Common myeloid progenitor, CD34-positive (primary cell): ENCODE measurements at regions not wholly inside any gene's neighbourhood (a gene's known extent, or its start where the extent isn't known, plus 50 kb on each side); places are given as distances from the start of the nearest gene placed in this dataset.

Experiments
- CTCF ChIA-PET: fragments of 350-600 bp; sonication (Branson Sonifier 250); formaldehyde crosslinking; loops from one replicate; lab custom pipeline; 2021; ENCODE audit warnings: antibody characterized with exemption; lab: Charles Lee
- POLR2A ChIA-PET: fragments of 350-600 bp; sonication (Branson Sonifier 250); formaldehyde crosslinking; loops from one replicate; lab custom pipeline; 2021; ENCODE audit warnings: antibody characterized with exemption; lab: Charles Lee
- DNase-seq, 3 donors: peaks; one replicate each; pipeline versions ENCODE4 v3.0.0 to v3.0.0-alpha.2; 2013
- H3K27ac ChIP-seq, 2 experiments: 1 replicate in 1 of 2; 2 replicates in 1 of 2; pipeline ENCODE4 v1.7.0; 2013; ENCODE audit warnings: inconsistent platforms in 2 of 2, low read length in 2 of 2, mild to moderate bottlenecking in 2 of 2, low read depth in 1 of 2, moderate library complexity in 1 of 2; ENCODE audit not compliant: severe bottlenecking in 2 of 2, insufficient read depth in 1 of 2, poor library complexity in 1 of 2
- H3K27me3 ChIP-seq, 5 experiments: replicated peaks in 2 of 5; 1 replicate in 3 of 5; 2 replicates in 2 of 5; pipeline versions ENCODE4 v1.6.1 to v1.7.0; 2013; ENCODE audit warnings: low read length in 4 of 5, mild to moderate bottlenecking in 2 of 5, moderate library complexity in 2 of 5, inconsistent platforms in 1 of 5; ENCODE audit not compliant: insufficient read depth in 5 of 5, control insufficient read depth in 4 of 5
- H3K36me3 ChIP-seq, 4 experiments: 1 replicate in 2 of 4; 2 replicates in 2 of 4; pipeline versions ENCODE4 v1.6.1 to v1.7.0; 2013; ENCODE audit warnings: low read length in 3 of 4, control low read depth in 1 of 4, mild to moderate bottlenecking in 1 of 4; ENCODE audit not compliant: control insufficient read depth in 4 of 4, insufficient read depth in 4 of 4
- H3K4me1 ChIP-seq, 4 experiments: 1 replicate in 3 of 4; 2 replicates in 1 of 4; pipeline versions ENCODE4 v1.6.1 to v1.7.1; 2013; ENCODE audit warnings: low read length in 3 of 4, mild to moderate bottlenecking in 3 of 4, control low read depth in 1 of 4, inconsistent platforms in 1 of 4, moderate library complexity in 1 of 4; ENCODE audit not compliant: control insufficient read depth in 4 of 4, insufficient read depth in 4 of 4; ENCODE audit errors: control extremely low read depth in 1 of 4
- H3K4me3 ChIP-seq, 7 experiments: 1 replicate in 4 of 7; 2 replicates in 3 of 7; pipeline versions ENCODE4 v1.5.1 to v1.7.0; 2013; ENCODE audit warnings: mild to moderate bottlenecking in 7 of 7, low read length in 6 of 7, moderate library complexity in 6 of 7, inconsistent platforms in 2 of 7, low read depth in 2 of 7, control low read depth in 1 of 7; ENCODE audit not compliant: insufficient read depth in 4 of 7, control insufficient read depth in 1 of 7; ENCODE audit errors: extremely low read depth in 1 of 7
- H3K9me3 ChIP-seq, 5 experiments: 1 replicate in 4 of 5; 2 replicates in 1 of 5; pipeline versions ENCODE4 v1.6.1 to v1.7.1; 2013; ENCODE audit warnings: low read length in 4 of 5, mild to moderate bottlenecking in 2 of 5, inconsistent platforms in 1 of 5, low read depth in 1 of 5, moderate library complexity in 1 of 5; ENCODE audit not compliant: control insufficient read depth in 4 of 5, insufficient read depth in 2 of 5; ENCODE audit errors: control extremely low read depth in 1 of 5
- WGBS: methylation state at CpG from one replicate; pipeline ENCODE4 v1.1.5; 2013; ENCODE audit not compliant: insufficient coverage; 5-methylcytosine and 5-hydroxymethylcytosine counted together

DNA sequence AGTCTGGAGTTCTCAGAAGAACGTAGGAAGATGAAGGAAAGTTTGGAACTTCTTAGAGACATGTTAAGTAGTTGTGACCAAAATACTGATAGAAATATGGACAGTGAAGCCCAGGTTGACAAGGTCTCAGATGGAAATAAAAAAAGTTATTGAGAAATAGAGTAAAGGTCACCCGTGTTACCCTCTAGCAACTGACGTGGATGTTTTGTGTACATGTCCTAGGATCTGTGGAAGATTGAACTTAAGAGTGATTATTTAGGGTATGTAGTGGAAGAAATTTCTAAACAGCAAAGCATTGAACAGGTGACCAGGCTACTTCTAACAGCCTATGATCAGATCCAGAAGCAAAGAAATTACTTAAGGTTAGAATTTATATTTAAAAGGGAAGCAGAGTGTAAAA, 1020.4 kb downstream of the FSTL5 start:
- H3K4me1 ChIP-seq, result no peaks in the 10 kb centered on the region
- DNase-seq, result no peak

DNA sequence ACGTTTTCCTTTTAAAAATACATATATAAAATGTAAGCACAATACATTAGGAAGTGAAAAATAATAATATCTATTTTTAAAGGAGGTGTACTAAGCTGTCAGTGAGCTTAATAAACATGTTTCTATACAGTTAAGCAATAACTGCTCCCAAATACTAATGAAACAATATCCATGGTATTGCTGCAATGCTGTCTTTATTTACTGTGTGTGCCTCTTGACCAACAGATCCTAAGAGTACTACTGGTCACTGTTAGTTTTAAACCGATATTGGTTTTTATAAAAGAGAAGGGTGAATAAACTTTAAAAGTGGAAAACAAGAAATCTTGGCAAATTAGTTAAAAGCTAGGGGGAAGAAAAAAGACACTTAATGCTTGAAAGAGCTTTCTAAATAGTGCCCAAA, 1029.0 kb downstream of the FSTL5 start:
- no peak for DNase-seq
- Histone ChIP-seq H3K27me3 (no peaks in the 10 kb centered on the region), H3K4me3 (no peak overlapping the region), H3K27ac (no peak overlapping the region), H3K36me3 (no peaks in the 10 kb centered on the region), H3K4me1 (no peaks in the 10 kb centered on the region), H3K9me3 (peaks cover 0 to 5% (median 0%) of the 10 kb centered on the region in 5 experiments)
- ChIA-PET CTCF (no interaction called here), POLR2A (no interaction called here)
- WGBS, result 100% methylated on average over 1 of the region's 2 CpGs

More for the DNA sequence above, 1020.4 kb downstream of the FSTL5 start:
- CTCF ChIA-PET, result no interaction called here
- no peak overlapping the region for H3K27ac ChIP-seq
- POLR2A ChIA-PET, result no interaction called here
- H3K9me3 ChIP-seq, result no peaks in the 10 kb centered on the region
- H3K27me3 ChIP-seq, result no peaks in the 10 kb centered on the region
- 88% methylated on average over 3 of the region's 3 CpGs for WGBS
- no peaks in the 10 kb centered on the region for H3K36me3 ChIP-seq
- no peak overlapping the region for H3K4me3 ChIP-seq

DNA sequence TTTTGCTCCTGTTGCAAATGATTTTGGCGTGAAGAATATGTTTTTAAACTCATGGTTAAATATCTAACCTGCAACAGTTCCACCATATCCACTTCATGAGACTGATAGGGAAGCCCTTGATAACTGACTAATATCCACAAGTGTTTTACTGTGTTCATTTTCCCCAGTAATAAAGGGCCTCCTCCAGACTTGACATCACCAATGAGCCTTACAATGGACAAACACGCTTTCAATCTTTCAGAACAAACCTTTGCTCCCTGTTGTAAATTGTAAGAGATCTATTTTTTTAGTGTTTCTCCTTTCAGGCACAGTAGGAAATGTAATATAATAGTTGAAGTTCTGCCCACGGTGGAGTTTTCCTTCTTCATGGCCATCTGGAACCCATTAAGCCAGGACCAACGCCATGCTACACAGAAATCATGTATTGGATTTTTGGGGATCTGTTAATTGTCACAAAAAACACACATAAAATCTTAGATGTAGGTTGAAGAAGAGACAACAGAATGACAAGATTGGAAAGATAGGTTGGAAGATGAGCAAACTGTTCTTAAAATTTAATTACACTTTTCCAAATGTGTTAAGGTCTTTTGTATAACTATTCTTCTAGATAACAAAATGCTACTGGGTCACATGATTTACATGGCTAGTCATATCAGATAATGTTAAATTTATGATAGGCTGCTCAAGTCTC, 1030.1 kb downstream of the FSTL5 start:
- ChIA-PET POLR2A (no interaction called here), CTCF (no interaction called here)
- no peak overlapping the region for H3K4me3 ChIP-seq
- no peak overlapping the region for H3K27ac ChIP-seq
- no peak for DNase-seq
- no peaks in the 10 kb centered on the region for H3K27me3 ChIP-seq
- H3K4me1 ChIP-seq, result no peaks in the 10 kb centered on the region
- H3K9me3 ChIP-seq, result peaks cover 0 to 5% (median 0%) of the 10 kb centered on the region in 5 experiments
- WGBS, result 100% methylated on average over 1 of the region's 4 CpGs
- H3K36me3 ChIP-seq, result no peaks in the 10 kb centered on the region

DNA sequence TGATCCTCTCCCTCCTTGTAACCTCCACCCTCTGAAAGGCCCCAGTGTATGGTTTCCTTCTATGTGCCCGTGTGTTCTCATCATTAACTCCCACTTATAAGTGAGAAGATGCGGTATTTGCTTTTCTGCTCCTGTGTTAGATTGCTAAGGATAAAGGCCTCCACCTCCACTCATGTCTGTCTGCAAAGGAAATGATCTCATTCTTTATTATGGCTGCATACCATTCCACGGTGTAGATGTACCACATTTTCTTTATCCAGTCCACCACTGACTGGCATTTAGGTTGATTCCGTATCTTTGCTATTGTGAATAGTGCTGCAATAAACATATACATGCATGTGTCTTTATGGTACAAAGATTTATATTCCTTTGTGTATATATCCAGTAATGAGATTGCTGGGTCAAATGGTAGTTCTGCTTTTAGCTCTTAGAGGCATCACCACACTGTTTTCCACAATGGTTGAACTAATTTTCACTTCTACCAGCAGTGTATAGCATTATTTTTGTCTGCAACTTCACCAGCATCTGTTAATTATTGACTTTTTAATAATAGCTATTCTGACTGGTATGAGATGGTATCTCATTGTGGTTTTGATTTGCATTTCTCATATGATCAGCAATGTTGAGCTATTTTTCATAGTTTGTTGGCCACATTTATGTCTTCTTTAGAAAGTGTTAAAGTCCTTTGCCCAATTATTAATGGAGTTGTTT, 1030.9 kb downstream of the FSTL5 start:
- Histone ChIP-seq H3K4me1 (no peaks in the 10 kb centered on the region), H3K27ac (no peak overlapping the region), H3K27me3 (no peaks in the 10 kb centered on the region), H3K4me3 (no peak overlapping the region), H3K9me3 (peaks cover 0 to 5% (median 0%) of the 10 kb centered on the region in 5 experiments), H3K36me3 (no peaks in the 10 kb centered on the region)
- DNase-seq, result no peak
- ChIA-PET POLR2A (no interaction called here), CTCF (no interaction called here)
- 89% methylated on average over 1 of the region's 4 CpGs for WGBS

DNA sequence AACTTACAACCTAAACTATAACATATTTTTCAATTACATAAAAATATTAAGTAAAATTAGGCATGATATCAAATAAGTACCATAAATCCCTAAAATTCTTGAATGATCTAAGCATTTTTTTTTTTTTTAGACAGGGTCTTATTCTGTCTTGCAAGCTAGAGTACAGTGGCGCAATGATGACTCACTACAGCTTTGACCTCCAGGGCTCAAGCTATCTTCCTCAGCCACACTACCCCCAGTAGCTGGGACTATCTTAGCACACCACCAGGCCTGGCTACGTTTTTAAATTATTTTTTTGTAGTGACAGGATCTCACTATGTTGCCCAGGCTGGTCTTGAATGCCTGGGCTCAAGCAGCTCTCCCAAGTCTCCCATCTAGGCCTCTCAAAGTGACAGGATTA, 1042.3 kb downstream of the FSTL5 start:
- Histone ChIP-seq H3K36me3 (no peaks in the 10 kb centered on the region), H3K27me3 (no peaks in the 10 kb centered on the region), H3K4me1 (no peaks in the 10 kb centered on the region), H3K4me3 (no peak overlapping the region), H3K27ac (no peak overlapping the region), H3K9me3 (peaks cover 0 to 5% (median 5%) of the 10 kb centered on the region in 5 experiments)
- no peak for DNase-seq
- 100% methylated on average over 1 of the region's 2 CpGs for WGBS
- ChIA-PET POLR2A (no interaction called here), CTCF (no interaction called here)

DNA sequence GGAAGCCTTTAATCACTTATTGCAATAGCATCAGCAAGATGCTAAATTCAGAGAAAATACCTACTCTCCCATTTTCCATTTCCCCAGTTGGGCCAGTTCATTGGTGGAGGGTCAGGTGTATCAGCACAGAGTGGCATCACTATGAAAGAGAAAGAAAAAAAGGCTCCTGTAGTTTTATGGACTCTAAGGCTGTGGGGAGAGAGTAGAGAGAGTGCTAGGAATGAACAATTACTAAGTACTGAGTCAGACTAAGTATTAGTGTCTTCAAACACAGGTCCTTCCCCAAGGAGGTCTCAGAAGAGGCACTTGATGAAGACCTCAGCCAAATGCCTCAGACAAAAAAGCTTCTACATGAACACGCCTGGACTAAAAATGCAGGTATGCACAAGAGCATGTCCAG, 1061.9 kb downstream of the FSTL5 start:
- ChIA-PET POLR2A (interaction anchor here (0.6 kb wide), 1 partner anchor 210 kb away, joined by 4 read pairs; no protein-coding TSS in a partner anchor), CTCF (no interaction called here)
- Histone ChIP-seq H3K4me1 (no peaks in the 10 kb centered on the region), H3K9me3 (no peaks in the 10 kb centered on the region), H3K36me3 (no peaks in the 10 kb centered on the region), H3K4me3 (no peak overlapping the region), H3K27me3 (no peaks in the 10 kb centered on the region), H3K27ac (no peak overlapping the region)
- DNase-seq, result no peak
- WGBS, result 0% methylated on average over 1 of the region's 1 CpG

DNA sequence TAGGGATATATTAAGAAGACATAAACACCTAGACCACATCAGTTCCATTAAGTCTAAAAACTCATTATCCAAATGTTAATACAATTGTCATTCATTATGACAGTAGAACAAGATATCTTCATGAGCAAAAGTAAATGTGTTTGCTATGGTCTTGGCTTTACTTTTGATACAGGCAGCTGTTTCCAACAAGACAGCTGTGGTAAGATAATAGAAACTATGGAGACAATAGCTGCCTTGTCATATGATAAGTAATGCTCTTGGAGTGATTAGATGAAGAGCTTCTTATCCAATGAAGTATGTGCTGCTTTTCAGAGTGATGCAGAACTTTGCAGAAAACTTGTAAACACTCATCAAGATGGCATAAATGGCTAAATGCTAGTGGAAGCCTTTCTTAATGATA, 1066.0 kb downstream of the FSTL5 start:
- no peak for DNase-seq
- Histone ChIP-seq H3K4me3 (no peak overlapping the region), H3K27ac (no peak overlapping the region), H3K4me1 (no peaks in the 10 kb centered on the region), H3K36me3 (no peaks in the 10 kb centered on the region), H3K9me3 (no peaks in the 10 kb centered on the region), H3K27me3 (no peaks in the 10 kb centered on the region)
- POLR2A ChIA-PET, result no interaction called here
- CTCF ChIA-PET, result no interaction called here
